ENCODE measurements at regions not wholly inside any gene's neighbourhood (a gene's known extent, or its start where the extent isn't known, plus 50 kb on each side); places are given as distances from the start of the nearest gene placed in this dataset.
"Not testable (repeated sequence)": the region's sequence is repeated elsewhere in the genome, so short reads cannot be mapped to it uniquely, and the experiment has no call there.

DNA sequence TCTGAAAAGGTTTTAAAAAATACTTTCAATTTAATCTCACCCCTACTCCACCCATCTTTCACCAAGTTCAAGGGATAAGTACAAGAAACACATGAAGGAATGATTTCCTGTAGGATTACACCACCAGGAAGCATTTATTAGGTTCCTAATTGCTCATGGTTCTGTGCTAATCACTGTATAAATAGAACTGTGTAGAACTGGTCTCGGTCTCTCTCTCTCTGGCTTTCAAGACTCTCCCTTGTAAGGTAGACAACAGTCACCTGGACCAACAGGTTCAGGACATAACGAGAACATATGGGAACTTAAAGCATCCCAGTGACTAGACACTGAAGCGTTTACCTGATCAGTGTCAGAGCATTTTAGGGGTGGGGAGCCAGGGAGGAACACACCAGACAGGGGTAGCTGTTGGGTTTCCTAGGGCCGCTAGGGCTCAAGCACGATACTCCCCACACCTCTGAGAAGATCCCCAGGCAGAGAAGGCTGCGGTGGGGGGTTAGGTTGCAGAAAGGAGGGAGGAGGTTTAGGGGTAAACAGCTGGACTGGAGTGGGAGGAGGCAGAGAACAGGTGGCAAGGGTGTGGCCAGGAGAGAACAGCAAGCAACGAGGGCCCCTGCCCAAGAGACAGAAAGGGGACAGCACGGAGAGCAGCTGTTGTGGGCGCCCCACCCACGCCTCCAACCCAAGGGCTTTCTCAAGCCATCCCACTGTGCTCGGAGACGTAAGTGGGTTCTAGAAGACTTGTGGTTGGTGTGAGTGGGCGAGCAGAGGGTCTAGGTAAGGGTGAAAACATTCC is 52.5 kb upstream of the USP6NL start:
- no peak for DNase-seq

DNA sequence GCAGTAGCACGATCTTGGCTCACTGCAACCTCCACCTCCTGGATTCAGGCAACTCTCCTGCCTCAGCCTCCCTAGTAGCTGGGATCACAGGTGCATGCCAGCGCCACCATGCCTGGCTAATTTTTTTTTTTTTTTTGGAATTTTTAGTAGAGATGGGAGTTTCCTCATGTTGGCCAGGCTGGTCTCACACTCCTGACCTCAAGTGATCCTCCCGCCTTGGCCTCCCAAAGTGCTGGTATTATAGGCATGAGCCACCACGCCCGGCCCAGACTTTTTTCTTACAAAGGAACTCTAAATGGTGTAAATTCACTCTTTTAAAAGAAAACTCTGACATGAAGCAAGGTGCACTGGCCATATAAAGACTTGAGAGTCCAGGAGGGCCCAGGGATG is 51.7 kb upstream of the USP6NL start:
- not testable (repeated sequence) for DNase-seq

DNA sequence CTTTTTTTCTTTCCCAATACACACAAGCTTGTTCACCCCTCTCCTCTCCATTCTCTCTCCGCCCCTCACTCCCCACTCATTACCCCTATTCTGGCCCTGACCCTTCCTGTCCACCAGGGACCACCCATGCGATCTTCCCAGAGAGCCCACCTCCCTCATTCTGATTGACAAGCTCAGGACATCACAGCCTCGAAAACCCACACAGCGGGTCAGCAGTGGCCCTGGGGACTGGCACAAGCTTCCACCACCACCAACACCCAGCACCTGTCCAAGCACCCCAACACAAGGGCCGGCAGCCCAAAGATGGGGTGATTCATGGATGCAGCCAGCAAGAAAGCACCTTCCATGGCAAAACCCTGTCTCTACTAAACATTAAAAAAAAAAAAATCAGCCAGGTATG is 50.0 kb upstream of the USP6NL start:
- no peak for DNase-seq
